Large intestine (tissue), 3 donors: ENCODE measurements at regions not wholly inside any gene's neighbourhood (a gene's known extent, or its start where the extent isn't known, plus 50 kb on each side); places are given as distances from the start of the nearest gene placed in this dataset.

Experiments used
- DNase-seq, 2 donors: peaks; one replicate each; pipeline versions ENCODE4 v3.0.0 to v3.0.0-alpha.2; 2013
- H3K27ac ChIP-seq: one replicate; pipeline ENCODE4 v1.5.1; 2013; ENCODE audit warnings: low read length
- H3K27me3 ChIP-seq: 2 replicates; pipeline ENCODE4 v1.6.1; 2013; ENCODE audit warnings: low read length; ENCODE audit not compliant: control insufficient read depth, insufficient read depth
- H3K36me3 ChIP-seq: 2 replicates; pipeline ENCODE4 v1.6.1; 2013; ENCODE audit warnings: low read length; ENCODE audit not compliant: control insufficient read depth, insufficient read depth
- H3K4me1 ChIP-seq: one replicate; pipeline ENCODE4 v1.6.1; 2013; ENCODE audit warnings: low read length; ENCODE audit not compliant: control insufficient read depth, insufficient read depth
- H3K4me3 ChIP-seq: one replicate; pipeline ENCODE4 v1.5.1; 2013; ENCODE audit warnings: low read length
- H3K9me3 ChIP-seq: one replicate; pipeline ENCODE4 v1.6.1; 2013; ENCODE audit warnings: mild to moderate bottlenecking, low read depth, low read length, moderate library complexity; ENCODE audit not compliant: control insufficient read depth
- WGBS: methylation state at CpG from one replicate; pipeline ENCODE4 v1.1.5; 2013; ENCODE audit warnings: low lambda C conversion rate; ENCODE audit not compliant: insufficient coverage; 5-methylcytosine and 5-hydroxymethylcytosine counted together

DNA sequence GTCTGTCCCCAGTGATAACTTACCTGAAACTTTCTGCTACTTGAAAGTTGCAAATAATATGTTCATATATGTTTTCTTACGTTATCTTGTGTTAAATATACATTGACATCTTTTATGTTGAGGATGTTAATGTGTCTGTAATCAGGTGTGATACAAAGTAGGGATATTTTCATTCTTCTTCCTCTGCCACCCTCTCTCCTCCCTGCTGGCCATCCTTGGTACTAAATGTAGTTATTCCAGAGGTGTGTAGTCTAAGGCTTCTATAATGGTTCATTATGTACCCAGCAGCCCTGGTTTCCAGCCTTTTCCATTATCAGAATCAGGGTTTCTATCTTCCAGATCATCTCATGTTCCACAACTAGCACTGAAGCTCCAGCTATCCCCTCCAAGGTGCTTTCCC, 606.7 kb upstream of the KLHL1 start:
- WGBS, result no CpG with 5 or more reads among the region's 1 CpG
- DNase-seq, result no peak
- no peaks in the 10 kb centered on the region for H3K27me3 ChIP-seq

GRCh38 chr13:70708775-70709174, 600.5 kb upstream of the KLHL1 start:
- Histone ChIP-seq H3K4me3 (no peak overlapping the region), H3K27me3 (no peaks in the 10 kb centered on the region), H3K27ac (no peak overlapping the region), H3K9me3 (no peaks in the 10 kb centered on the region), H3K4me1 (no peaks in the 10 kb centered on the region), H3K36me3 (no peaks in the 10 kb centered on the region)
- DNase-seq, result no peak

More for the DNA sequence above, 606.7 kb upstream of the KLHL1 start:
- no peak overlapping the region for H3K27ac ChIP-seq
- H3K4me3 ChIP-seq, result no peak overlapping the region
- no peaks in the 10 kb centered on the region for H3K36me3 ChIP-seq
- H3K4me1 ChIP-seq, result no peaks in the 10 kb centered on the region
- H3K9me3 ChIP-seq, result no peaks in the 10 kb centered on the region

DNA sequence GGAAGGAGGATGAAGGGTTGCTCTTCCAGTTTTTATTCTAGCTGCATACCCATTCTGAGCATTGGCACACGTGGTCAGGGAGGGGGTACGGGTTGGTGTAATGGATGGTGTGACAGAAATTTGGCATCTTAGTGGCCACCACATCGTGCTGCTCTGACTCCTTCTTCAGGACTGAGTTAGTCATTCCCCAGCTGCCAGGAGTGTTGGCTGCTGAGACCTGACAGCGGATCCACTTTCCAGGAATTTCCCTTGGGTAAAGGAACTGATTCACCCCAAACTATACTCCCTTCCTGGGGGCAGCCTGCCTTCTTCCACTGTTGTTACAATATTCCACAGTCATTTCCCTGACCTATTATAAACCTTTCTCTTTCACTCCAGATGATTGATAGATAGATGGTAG, 595.5 kb upstream of the KLHL1 start:
- WGBS, result no CpG with 5 or more reads among the region's 4 CpGs
- Histone ChIP-seq H3K27me3 (no peaks in the 10 kb centered on the region), H3K9me3 (no peaks in the 10 kb centered on the region), H3K4me1 (no peaks in the 10 kb centered on the region), H3K4me3 (no peak overlapping the region), H3K36me3 (no peaks in the 10 kb centered on the region), H3K27ac (no peak overlapping the region)
- DNase-seq, result no peak

DNA sequence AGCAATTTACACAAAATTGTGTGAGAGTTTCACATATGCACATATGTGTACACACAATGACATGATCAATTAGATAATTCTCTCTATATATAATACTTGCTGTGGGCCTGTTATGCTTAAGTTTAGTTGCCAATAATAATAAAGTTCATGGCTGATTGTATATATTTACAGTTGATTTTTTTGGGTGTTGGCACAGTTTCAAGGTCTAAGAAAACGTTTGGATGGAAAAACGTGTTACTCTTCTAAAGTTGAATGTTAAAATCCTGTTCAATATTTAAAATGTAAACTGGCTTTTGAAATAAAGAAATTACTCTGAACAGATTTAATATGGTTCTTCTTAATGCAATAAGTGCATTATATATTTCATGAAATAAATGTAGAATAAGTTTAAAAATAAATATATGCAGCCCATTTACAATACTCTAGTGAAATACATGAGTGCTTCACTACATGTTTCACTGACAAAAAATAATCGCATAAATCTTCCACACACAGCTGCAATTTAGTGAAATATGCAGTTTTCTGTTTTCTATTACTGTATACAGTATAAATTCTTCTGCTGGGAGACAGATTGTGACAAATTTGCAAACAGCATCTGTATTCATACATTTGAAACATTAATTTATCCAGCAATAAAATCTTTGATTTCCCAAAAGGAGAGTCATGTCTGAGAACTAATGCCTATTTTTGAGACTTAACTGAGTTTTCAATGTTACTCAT, 586.9 kb upstream of the KLHL1 start:
- Histone ChIP-seq H3K27ac (no peak overlapping the region), H3K9me3 (no peaks in the 10 kb centered on the region), H3K27me3 (no peaks in the 10 kb centered on the region), H3K4me3 (no peak overlapping the region), H3K4me1 (no peaks in the 10 kb centered on the region), H3K36me3 (no peaks in the 10 kb centered on the region)
- WGBS, result 75% methylated on average over 3 of the region's 3 CpGs
- DNase-seq, result no peak

DNA sequence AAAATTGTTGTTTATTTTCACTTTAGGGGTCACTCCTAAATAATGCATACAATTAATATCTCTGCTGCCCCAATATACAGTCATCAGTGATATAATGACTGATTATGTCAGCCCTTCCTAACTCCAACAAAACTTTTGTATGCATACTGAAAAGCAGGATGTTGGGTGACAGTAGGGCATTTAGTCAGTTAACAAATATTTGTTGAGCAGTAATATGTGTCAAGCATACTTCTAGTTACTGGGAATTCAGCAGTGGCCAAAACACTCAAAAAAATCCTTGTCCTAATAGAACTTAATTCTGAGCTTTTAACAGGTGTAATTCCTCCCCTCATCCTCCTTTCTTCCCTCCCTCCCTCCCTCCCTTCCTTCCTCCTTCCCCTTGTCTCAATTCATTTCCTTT, 560.7 kb upstream of the KLHL1 start:
- no peak for DNase-seq
- Histone ChIP-seq H3K9me3 (no peaks in the 10 kb centered on the region), H3K36me3 (no peaks in the 10 kb centered on the region), H3K27ac (no peak overlapping the region), H3K27me3 (no peaks in the 10 kb centered on the region), H3K4me1 (no peaks in the 10 kb centered on the region), H3K4me3 (no peak overlapping the region)

DNA sequence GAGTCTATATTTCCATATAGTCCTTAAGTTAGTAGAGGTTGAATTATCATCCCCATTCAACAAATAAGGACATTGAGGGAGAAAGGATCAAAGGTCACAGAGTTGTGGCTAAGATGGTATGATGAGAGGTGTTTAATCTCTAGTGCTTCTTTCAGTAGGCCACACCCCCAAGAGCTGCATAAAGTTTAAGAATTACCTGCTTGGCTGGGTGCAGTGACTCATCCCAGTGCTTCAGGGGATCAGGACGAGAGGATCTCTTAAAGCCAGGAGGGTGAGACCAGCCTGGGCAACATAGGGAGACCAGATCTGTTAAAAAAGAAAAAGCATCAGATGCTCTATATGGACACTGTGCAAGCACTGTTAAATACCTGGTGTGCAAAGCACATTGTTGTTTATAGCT, 560.0 kb upstream of the KLHL1 start:
- Histone ChIP-seq H3K27ac (no peak overlapping the region), H3K36me3 (no peaks in the 10 kb centered on the region), H3K27me3 (no peaks in the 10 kb centered on the region), H3K9me3 (no peaks in the 10 kb centered on the region), H3K4me1 (no peaks in the 10 kb centered on the region), H3K4me3 (no peak overlapping the region)
- no CpG with 5 or more reads among the region's 1 CpG for WGBS
- DNase-seq, result no peak

- 80% methylated on average over 1 of the region's 1 CpG for WGBS
- no peaks in the 10 kb centered on the region for H3K4me1 ChIP-seq
- no peaks in the 10 kb centered on the region for H3K36me3 ChIP-seq
- no peak for DNase-seq
- H3K4me3 ChIP-seq, result no peak overlapping the region
- H3K9me3 ChIP-seq, result no peaks in the 10 kb centered on the region
- no peak overlapping the region for H3K27ac ChIP-seq
- no peaks in the 10 kb centered on the region for H3K27me3 ChIP-seq
Observed at GRCh38 chr13:70666883-70667556, 558.8 kb upstream of the KLHL1 start.

GRCh38 chr13:70662231-70662940, 554.1 kb upstream of the KLHL1 start:
- Histone ChIP-seq H3K4me3 (no peak overlapping the region), H3K27ac (no peak overlapping the region), H3K9me3 (no peaks in the 10 kb centered on the region), H3K4me1 (no peaks in the 10 kb centered on the region), H3K27me3 (no peaks in the 10 kb centered on the region), H3K36me3 (no peaks in the 10 kb centered on the region)
- 100% methylated on average over 1 of the region's 1 CpG for whole genome bisulfite sequencing
- no peak for DNase-seq

GRCh38 chr13:70644052-70644451, 535.8 kb upstream of the KLHL1 start:
- Histone ChIP-seq H3K4me1 (no peaks in the 10 kb centered on the region), H3K27me3 (no peaks in the 10 kb centered on the region), H3K36me3 (no peaks in the 10 kb centered on the region), H3K27ac (no peak overlapping the region), H3K9me3 (no peaks in the 10 kb centered on the region), H3K4me3 (no peak overlapping the region)
- WGBS, result no CpG with 5 or more reads among the region's 6 CpGs
- DNase-seq, result no peak

GRCh38 chr13:70634893-70635292, 526.6 kb upstream of the KLHL1 start:
- no peaks in the 10 kb centered on the region for H3K4me1 ChIP-seq
- no peak overlapping the region for H3K4me3 ChIP-seq
- no peaks in the 10 kb centered on the region for H3K9me3 ChIP-seq
- H3K36me3 ChIP-seq, result no peaks in the 10 kb centered on the region
- no peak overlapping the region for H3K27ac ChIP-seq
- WGBS, result no CpG with 5 or more reads among the region's 3 CpGs
- DNase-seq, result no peak
- H3K27me3 ChIP-seq, result no peaks in the 10 kb centered on the region
